A673 (cell line): ENCODE measurements at regions not wholly inside any gene's neighbourhood (a gene's known extent, or its start where the extent isn't known, plus 50 kb on each side); places are given as distances from the start of the nearest gene placed in this dataset.

ENCODE experiments used
- BruUV-seq: library from RNA; stranded (reverse); fragments of 400-500 nt; replicated peaks from 2 replicates; lab custom pipeline; 2021; lab: Mats Ljungman, UMichigan
- CTCF ChIA-PET: fragments of 300-600 bp; sonication (Branson Sonifier 250); formaldehyde crosslinking; loops from one replicate; lab custom pipeline; 2022; ENCODE audit warnings: antibody characterized with exemption; lab: Charles Lee
- POLR2A ChIA-PET: fragments of 300-600 bp; sonication (Branson Sonifier 250); formaldehyde crosslinking; loops from one replicate; lab custom pipeline; 2022; ENCODE audit warnings: antibody characterized with exemption; ENCODE audit not compliant: low non-redundant PET; lab: Charles Lee
- DNase-seq: peaks from one replicate; pipeline ENCODE4 v3.0.0-alpha.2; 2015; ENCODE audit warnings: low spot score
- H3K27ac ChIP-seq: fragments of 200-600 bp; sonication (generic); 2 replicates; pipeline ENCODE4 v1.5.1; 2016; ENCODE audit warnings: mixed run types, low read depth, mild to moderate bottlenecking, mixed read lengths, antibody characterized with exemption, low read length; ENCODE audit not compliant: poor library complexity, severe bottlenecking
- H3K27me3 ChIP-seq: fragments of 200-600 bp; sonication (generic); replicated peaks from 2 replicates; pipeline ENCODE4 v1.6.1; 2017; ENCODE audit warnings: mixed run types, low read depth, mild to moderate bottlenecking, mixed read lengths, antibody characterized with exemption, low read length; ENCODE audit not compliant: insufficient read depth, poor library complexity
- H3K36me3 ChIP-seq: fragments of 200-600 bp; sonication (generic); 2 replicates; pipeline ENCODE4 v1.6.1; 2016; ENCODE audit warnings: mixed run types, mild to moderate bottlenecking, mixed read lengths, antibody characterized with exemption, low read length; ENCODE audit not compliant: insufficient read depth, poor library complexity, severe bottlenecking
- H3K4me1 ChIP-seq: fragments of 200-600 bp; sonication (generic); 2 replicates; pipeline ENCODE4 v1.6.1; 2017; ENCODE audit warnings: mixed run types, mild to moderate bottlenecking, mixed read lengths, antibody characterized with exemption, low read length; ENCODE audit not compliant: insufficient read depth, poor library complexity, severe bottlenecking
- H3K4me3 ChIP-seq: fragments of 200-600 bp; sonication (generic); 2 replicates; pipeline ENCODE4 v1.5.1; 2016; ENCODE audit warnings: low read depth, mixed run types, mild to moderate bottlenecking, mixed read lengths, low read length; ENCODE audit not compliant: poor library complexity, severe bottlenecking
- H3K9me3 ChIP-seq: fragments of 200-600 bp; sonication (generic); 2 replicates; pipeline ENCODE4 v1.6.1; 2016; ENCODE audit warnings: mixed run types, low read depth, mild to moderate bottlenecking, mixed read lengths, antibody characterized with exemption, low read length; ENCODE audit not compliant: poor library complexity, severe bottlenecking
- CTCF ChIP-seq: fragments of 300-800, 200-600 bp; sonication (generic); conservative IDR thresholded peaks from 2 replicates; pipeline ENCODE4 v1.5.1; 2017; ENCODE audit warnings: low read depth, mild to moderate bottlenecking, antibody characterized with exemption, low read length, moderate library complexity, mixed read lengths
- EZH2 ChIP-seq: fragments of 200-600 bp; sonication (generic); IDR thresholded peaks from 2 replicates; pipeline ENCODE4 v1.6.1; 2017; ENCODE audit warnings: borderline replicate concordance, low read depth, mild to moderate bottlenecking, mixed read lengths, antibody characterized with exemption, low read length; ENCODE audit not compliant: poor library complexity, severe bottlenecking
- intact Hi-C: fragments of 100-400 bp; cut with micrococcal nuclease; formaldehyde crosslinking; loops from one replicate; pipeline ENCODE4 v1.10.0; 2022; ENCODE audit not compliant: unreplicated experiment

- Histone ChIP-seq H3K36me3 (no peaks in the 10 kb centered on the region), H3K9me3 (no peaks in the 10 kb centered on the region), H3K4me3 (no peak overlapping the region), H3K4me1 (no peaks in the 10 kb centered on the region), H3K27me3 (no peaks in the 10 kb centered on the region), H3K27ac (no peak overlapping the region)
- TF ChIP-seq CTCF (no peak), EZH2 (no peak)
- no peak for DNase-seq
- ChIA-PET POLR2A (no interaction called here), CTCF (no interaction called here)
- intact Hi-C loops = no loop called here
- BruUV-seq = no TSS peak
Measured at GRCh38 chr6:93915961-93916360, 496.6 kb upstream of the EPHA7 start.

GRCh38 chr6:93902517-93902916, 483.2 kb upstream of the EPHA7 start:
- CTCF ChIA-PET = no interaction called here

DNA sequence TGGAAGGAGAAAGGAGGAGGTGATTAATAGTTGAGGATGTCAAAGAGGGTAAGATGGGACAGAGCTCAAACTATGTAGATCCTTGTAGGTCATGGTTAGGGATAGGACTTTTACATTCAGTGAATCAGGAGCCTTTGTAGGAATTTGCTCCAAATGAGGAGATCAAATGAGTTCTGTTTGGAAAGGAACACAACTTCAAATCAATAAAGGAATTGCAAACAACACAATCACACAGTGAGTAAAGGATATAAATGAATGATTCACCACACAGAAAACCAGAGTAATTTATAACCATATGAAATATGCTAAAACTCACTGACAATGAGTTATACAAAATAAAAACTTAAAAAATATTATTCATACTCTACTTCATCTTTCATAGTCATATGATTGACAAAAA, 480.8 kb upstream of the EPHA7 start:
- ChIA-PET CTCF (no interaction called here), POLR2A (no interaction called here)
- Histone ChIP-seq H3K9me3 (no peaks in the 10 kb centered on the region), H3K27me3 (no peaks in the 10 kb centered on the region), H3K4me3 (no peak overlapping the region), H3K27ac (no peak overlapping the region), H3K4me1 (no peaks in the 10 kb centered on the region), H3K36me3 (no peaks in the 10 kb centered on the region)
- TF ChIP-seq CTCF (no peak), EZH2 (no peak)
- DNase-seq = no peak
- BruUV-seq = no TSS peak
- intact Hi-C loops = no loop called here

More at GRCh38 chr6:93902517-93902916, 483.2 kb upstream of the EPHA7 start:
- no peaks in the 10 kb centered on the region for H3K9me3 ChIP-seq
- intact Hi-C loops = no loop called here
- H3K27me3 ChIP-seq = no peaks in the 10 kb centered on the region
- no peak overlapping the region for H3K4me3 ChIP-seq
- no peak overlapping the region for H3K27ac ChIP-seq
- TF ChIP-seq CTCF (no peak), EZH2 (no peak)
- no peaks in the 10 kb centered on the region for H3K36me3 ChIP-seq
- no peak for DNase-seq
- BruUV-seq = no TSS peak
- POLR2A ChIA-PET = no interaction called here
- no peaks in the 10 kb centered on the region for H3K4me1 ChIP-seq
